ENCODE measurements at regions not wholly inside any gene's neighbourhood (a gene's known extent, or its start where the extent isn't known, plus 50 kb on each side); places are given as distances from the start of the nearest gene placed in this dataset.
A peak's percentile ranks its signal among the peaks of the same experiment; 100 is the strongest.

- Mint-ChIP-seq H3K36me3 (ENCODE audit: insufficient read depth, unreplicated experiment) (no peaks in the 10 kb centered on the region), H3K4me3 (ENCODE audit: low read depth, unreplicated experiment) (no peak overlapping the region), H3K27me3 (ENCODE audit: unreplicated experiment) (peaks cover 52% of the 10 kb centered on the region), H3K4me1 (ENCODE audit: low read depth, unreplicated experiment) (peaks cover 22% of the 10 kb centered on the region), H3K27ac (ENCODE audit: unreplicated experiment) (no peak overlapping the region), H3K9me3 (ENCODE audit: low read depth, unreplicated experiment) (no peaks in the 10 kb centered on the region)
- DNase-seq, result no peak
- CTCF ChIA-PET, result interaction anchor here (3.5 kb wide), 1 partner anchor 301 kb away, joined by 20 read pairs; no protein-coding TSS in a partner anchor
- no TSS peak for BruUV-seq (replicated peaks)
- no peak for TF ChIP-seq CTCF (IDR thresholded peaks at IDR 0.05; ENCODE audit: unreplicated experiment)
- intact Hi-C loops (cut with micrococcal nuclease; ENCODE audit: unreplicated experiment), result no loop called here
Measured at GRCh38 chr3:194983620-194984019, 287.3 kb downstream of the XXYLT1 start.

- CTCF ChIA-PET, result interaction anchor here (0.6 to 3.5 kb wide), 2 partner anchors 301 to 665 kb away, joined by 3 to 20 read pairs; no protein-coding TSS in a partner anchor
- BruUV-seq (replicated peaks), result no TSS peak
- Mint-ChIP-seq H3K27ac (ENCODE audit: unreplicated experiment) (no peak overlapping the region), H3K9me3 (ENCODE audit: low read depth, unreplicated experiment) (no peaks in the 10 kb centered on the region), H3K36me3 (ENCODE audit: insufficient read depth, unreplicated experiment) (no peaks in the 10 kb centered on the region), H3K27me3 (ENCODE audit: unreplicated experiment) (peaks cover 48% of the 10 kb centered on the region), H3K4me1 (ENCODE audit: low read depth, unreplicated experiment) (peaks cover 26% of the 10 kb centered on the region), H3K4me3 (ENCODE audit: low read depth, unreplicated experiment) (peak overlapping the region; percentile 52)
- no peak for TF ChIP-seq CTCF (IDR thresholded peaks at IDR 0.05; ENCODE audit: unreplicated experiment)
- intact Hi-C loops (cut with micrococcal nuclease; ENCODE audit: unreplicated experiment), result no loop called here
- no peak for DNase-seq
Measured at GRCh38 chr3:194984066-194984465, 286.9 kb downstream of the XXYLT1 start.

GRCh38 chr3:194984622-194985021, 286.3 kb downstream of the XXYLT1 start:
- BruUV-seq (replicated peaks), result no TSS peak
- TF ChIP-seq CTCF (IDR thresholded peaks at IDR 0.05; ENCODE audit: unreplicated experiment), result no peak
- peak overlapping the region; percentile 52 for H3K4me3 Mint-ChIP-seq (ENCODE audit: low read depth, unreplicated experiment)
- no peaks in the 10 kb centered on the region for H3K36me3 Mint-ChIP-seq (ENCODE audit: insufficient read depth, unreplicated experiment)
- no peak overlapping the region for H3K27ac Mint-ChIP-seq (ENCODE audit: unreplicated experiment)
- peaks cover 28% of the 10 kb centered on the region for H3K4me1 Mint-ChIP-seq (ENCODE audit: low read depth, unreplicated experiment)
- no peak for DNase-seq
- H3K27me3 Mint-ChIP-seq (ENCODE audit: unreplicated experiment), result peaks cover 42% of the 10 kb centered on the region
- CTCF ChIA-PET, result interaction anchor here (0.6 to 3.5 kb wide), 3 partner anchors 302 to 665 kb away, joined by 3 to 20 read pairs (median 4); partner anchors contain the start of gene LSG1
- intact Hi-C loops (cut with micrococcal nuclease; ENCODE audit: unreplicated experiment), result no loop called here
- no peaks in the 10 kb centered on the region for H3K9me3 Mint-ChIP-seq (ENCODE audit: low read depth, unreplicated experiment)

- peaks cover 28% of the 10 kb centered on the region for H3K4me1 Mint-ChIP-seq (ENCODE audit: low read depth, unreplicated experiment)
- H3K9me3 Mint-ChIP-seq (ENCODE audit: low read depth, unreplicated experiment), result no peaks in the 10 kb centered on the region
- no peaks in the 10 kb centered on the region for H3K36me3 Mint-ChIP-seq (ENCODE audit: insufficient read depth, unreplicated experiment)
- peaks cover 39% of the 10 kb centered on the region for H3K27me3 Mint-ChIP-seq (ENCODE audit: unreplicated experiment)
- no TSS peak for BruUV-seq (replicated peaks)
- H3K27ac Mint-ChIP-seq (ENCODE audit: unreplicated experiment), result no peak overlapping the region
- peak; percentile 13 for TF ChIP-seq CTCF (IDR thresholded peaks at IDR 0.05; ENCODE audit: unreplicated experiment)
- CTCF ChIA-PET, result interaction anchor here (1.1 to 3.5 kb wide), 2 partner anchors 302 to 314 kb away, joined by 4 to 20 read pairs; partner anchors contain the start of gene LSG1
- DNase-seq, result peak; percentile 57
- peak overlapping the region; percentile 52 for H3K4me3 Mint-ChIP-seq (ENCODE audit: low read depth, unreplicated experiment)
- intact Hi-C loops (cut with micrococcal nuclease; ENCODE audit: unreplicated experiment), result no loop called here
Measured at GRCh38 chr3:194985031-194985578, 285.9 kb downstream of the XXYLT1 start.
